ENCODE measurements at regions not wholly inside any gene's neighbourhood (a gene's known extent, or its start where the extent isn't known, plus 50 kb on each side); places are given as distances from the start of the nearest gene placed in this dataset.
"Not testable (repeated sequence)": the region's sequence is repeated elsewhere in the genome, so short reads cannot be mapped to it uniquely, and the experiment has no call there.

- no peak for FAIRE-seq
Measured at GRCh38 chr10:120115959-120116358, 223.4 kb downstream of the SEC23IP start.

- FAIRE-seq = no peak
Measured at GRCh38 chr10:120121768-120122167, 229.2 kb downstream of the SEC23IP start.

- no peak for FAIRE-seq
Measured at GRCh38 chr10:120131183-120131582, 238.7 kb downstream of the SEC23IP start.

- FAIRE-seq = no peak
Measured at GRCh38 chr10:120132811-120133210, 240.3 kb downstream of the SEC23IP start.

GRCh38 chr10:120138689-120139088 is 246.2 kb downstream of the SEC23IP start:
- FAIRE-seq = no peak

GRCh38 chr10:120145107-120145506 is 252.6 kb downstream of the SEC23IP start:
- no peak for FAIRE-seq

- FAIRE-seq = no peak
Measured at GRCh38 chr10:120156614-120157274, 264.2 kb downstream of the SEC23IP start.

GRCh38 chr10:120161111-120161510 is 268.6 kb downstream of the SEC23IP start:
- no peak for FAIRE-seq

- no peak for FAIRE-seq
Measured at GRCh38 chr10:120162471-120162870, 269.9 kb downstream of the SEC23IP start.

GRCh38 chr10:120172356-120172755 is 279.8 kb downstream of the SEC23IP start:
- no peak for FAIRE-seq

- no peak for FAIRE-seq
Measured at GRCh38 chr10:120174491-120174890, 282.0 kb downstream of the SEC23IP start.

GRCh38 chr10:120177330-120177729 is 279.7 kb upstream of the PLPP4 start:
- FAIRE-seq = no peak

GRCh38 chr10:120180160-120180559 is 276.9 kb upstream of the PLPP4 start:
- FAIRE-seq = no peak

GRCh38 chr10:120181154-120181553 is 275.9 kb upstream of the PLPP4 start:
- no peak for FAIRE-seq

GRCh38 chr10:120182431-120182830 is 274.6 kb upstream of the PLPP4 start:
- FAIRE-seq = no peak

- no peak for FAIRE-seq
Measured at GRCh38 chr10:120183546-120183945, 273.5 kb upstream of the PLPP4 start.

GRCh38 chr10:120184547-120185337 is 272.3 kb upstream of the PLPP4 start:
- FAIRE-seq = no peak

- FAIRE-seq = no peak
Measured at GRCh38 chr10:120186506-120186905, 270.5 kb upstream of the PLPP4 start.

- not testable (repeated sequence) for FAIRE-seq
Measured at GRCh38 chr10:120187168-120187567, 269.9 kb upstream of the PLPP4 start.

- FAIRE-seq = no peak
Measured at GRCh38 chr10:120188950-120189349, 268.1 kb upstream of the PLPP4 start.

- FAIRE-seq = no peak
Measured at GRCh38 chr10:120195984-120196712, 260.9 kb upstream of the PLPP4 start.

- no peak for FAIRE-seq
Measured at GRCh38 chr10:120204877-120205276, 252.2 kb upstream of the PLPP4 start.

GRCh38 chr10:120205368-120206018 is 251.5 kb upstream of the PLPP4 start:
- FAIRE-seq = no peak
